Endothelial cell of hepatic sinusoid (primary cell): ENCODE measurements at regions not wholly inside any gene's neighbourhood (a gene's known extent, or its start where the extent isn't known, plus 50 kb on each side); places are given as distances from the start of the nearest gene placed in this dataset.
"Not testable (repeated sequence)": the region's sequence is repeated elsewhere in the genome, so short reads cannot be mapped to it uniquely, and the experiment has no call there.

Experiments
- in situ Hi-C: cut with HindIII; loops from 2 replicates; pipeline ENCODE4 v1.10.0; 2017; ENCODE audit warnings: low sequenced_read_pairs

DNA sequence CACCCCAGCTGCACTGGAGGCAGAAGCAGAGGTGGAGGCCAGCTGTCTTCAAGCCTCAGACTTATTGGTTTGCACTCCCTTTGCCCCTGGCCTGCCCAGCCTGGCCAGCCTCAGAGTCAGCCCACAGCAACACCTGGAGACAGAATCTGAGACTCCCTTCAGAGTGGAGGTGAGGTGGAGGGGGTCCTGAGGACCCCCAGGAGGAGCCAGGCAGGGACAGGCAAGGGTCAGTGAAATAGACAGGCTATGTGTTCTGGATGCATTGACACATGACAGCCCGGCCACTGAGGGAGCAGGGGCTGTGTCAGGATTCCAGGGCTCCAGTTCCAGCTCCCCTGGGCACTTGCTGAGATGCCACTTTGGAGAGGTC lies 309.7 kb downstream of the MYCN start:
- in situ Hi-C loops, result no loop called here

DNA sequence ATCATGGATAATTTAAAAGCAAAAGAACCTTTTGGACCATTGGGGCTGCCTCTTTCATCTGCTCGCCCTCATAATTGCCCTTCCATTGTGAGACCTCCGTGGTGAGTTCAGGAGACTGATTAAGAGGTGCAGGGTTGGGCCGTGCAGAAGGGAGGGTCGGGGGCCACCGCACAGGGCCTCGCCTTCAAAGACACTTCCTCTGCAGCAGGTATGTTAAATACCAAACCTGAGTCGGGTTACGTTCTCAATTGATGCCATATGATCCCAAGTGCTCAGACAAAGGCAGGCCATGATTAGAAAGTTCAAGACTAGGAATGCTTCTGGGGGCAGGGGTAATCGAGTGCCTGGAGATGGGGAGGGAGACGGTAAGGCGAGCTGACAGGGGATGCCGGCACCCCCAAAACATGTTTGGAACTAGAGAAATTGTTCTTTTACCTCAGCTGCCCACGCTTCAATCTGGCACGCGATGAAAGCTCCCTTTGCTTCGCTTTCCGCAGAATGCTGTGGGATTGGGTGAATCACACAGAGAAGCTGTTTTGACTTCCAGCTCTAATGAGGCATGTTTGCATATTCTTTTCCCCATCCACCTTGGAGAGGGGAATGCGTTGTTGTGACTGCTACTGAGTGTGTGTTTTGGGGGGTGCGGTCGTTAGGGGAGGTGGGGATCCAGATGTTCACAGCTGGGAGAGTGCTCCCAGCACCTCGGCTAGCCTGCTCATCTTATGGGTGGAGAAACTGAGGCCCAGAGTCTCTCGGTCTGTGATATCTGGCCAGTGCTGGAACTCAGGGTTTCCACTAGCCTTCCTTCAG lies 309.1 kb downstream of the MYCN start:
- in situ Hi-C loops, result no loop called here

DNA sequence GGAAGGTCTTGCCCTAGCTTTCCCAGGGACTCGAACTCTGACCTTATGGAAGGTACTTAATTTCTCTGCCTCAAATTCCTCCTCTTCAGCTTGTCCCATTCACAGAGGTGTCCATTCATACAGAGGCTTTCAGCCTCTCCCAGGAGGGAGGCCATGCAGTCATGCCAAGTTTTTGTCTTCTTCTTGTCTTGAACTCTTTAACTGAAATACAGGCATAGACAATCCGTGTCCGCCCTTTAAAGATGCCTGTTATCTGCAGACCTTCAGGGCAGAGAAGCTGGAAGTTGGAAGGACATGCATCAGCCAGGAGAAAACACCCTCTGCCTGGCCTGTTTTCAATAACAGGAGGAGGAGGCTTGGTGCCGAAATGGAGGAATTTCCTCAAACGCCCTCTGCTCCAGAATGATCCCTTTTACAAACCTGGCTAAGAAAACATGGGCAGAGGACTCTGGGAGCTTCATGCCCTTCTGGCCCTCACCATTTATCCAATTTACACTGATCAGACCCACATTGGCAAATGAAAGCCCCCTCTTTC lies 308.3 kb downstream of the MYCN start:
- in situ Hi-C loops, result no loop called here

DNA sequence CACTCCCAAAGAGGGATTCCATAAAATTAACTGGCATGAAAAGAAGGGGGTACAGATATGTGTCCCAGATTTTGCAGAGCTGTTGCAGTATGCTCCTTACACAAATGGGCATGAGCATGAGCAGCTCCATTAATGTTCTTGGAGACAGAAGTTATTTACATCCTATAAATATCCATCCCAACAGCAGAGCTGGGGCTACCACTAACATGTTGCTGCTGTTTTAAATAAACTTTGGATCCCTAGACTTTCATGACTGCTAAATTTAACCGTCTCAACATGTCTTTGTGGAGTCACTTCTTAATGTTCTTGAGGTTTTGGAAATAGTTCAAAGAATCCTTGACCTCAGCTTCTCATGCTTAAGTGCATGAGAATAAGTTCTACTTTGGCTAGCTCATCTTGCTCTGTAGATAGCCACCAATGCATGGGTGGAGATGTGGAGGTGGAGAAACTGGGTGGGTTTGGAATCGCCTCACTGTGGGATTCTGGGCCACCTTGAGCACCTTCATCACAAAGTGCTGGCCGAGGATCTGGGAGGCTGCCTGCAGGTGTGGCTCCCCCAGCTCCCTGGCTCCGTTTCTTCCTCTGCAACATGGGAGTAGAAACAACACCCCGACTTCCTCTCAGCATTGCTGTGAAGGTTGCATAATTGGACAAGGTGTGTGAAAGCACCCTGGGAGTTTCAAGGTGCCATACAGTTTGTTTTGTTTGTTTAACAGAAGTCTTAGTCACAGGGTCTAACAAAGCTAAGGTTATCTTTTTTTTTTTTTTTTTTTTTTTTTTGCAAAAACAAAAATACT lies 307.2 kb downstream of the MYCN start:
- in situ Hi-C loops, result no loop called here

DNA sequence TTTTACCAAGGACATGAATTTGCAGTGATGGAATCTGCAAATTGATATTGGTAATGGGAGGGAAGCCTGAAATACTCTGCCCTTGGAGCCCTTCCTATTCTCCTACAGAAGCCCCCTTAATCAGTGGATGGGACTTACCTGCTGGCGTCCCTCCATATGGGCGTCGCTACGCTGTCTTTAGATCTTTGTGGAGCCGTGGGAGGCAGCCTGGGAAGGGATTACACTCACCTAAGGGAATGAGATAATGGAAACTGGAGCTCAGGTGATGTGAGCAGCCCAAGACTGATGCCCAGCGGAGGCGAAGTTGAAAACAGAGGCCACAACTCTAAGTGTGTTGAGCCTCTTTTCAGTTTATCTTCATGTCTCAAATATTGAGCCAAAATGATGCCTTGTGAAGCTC lies 306.6 kb downstream of the MYCN start:
- in situ Hi-C loops, result no loop called here

DNA sequence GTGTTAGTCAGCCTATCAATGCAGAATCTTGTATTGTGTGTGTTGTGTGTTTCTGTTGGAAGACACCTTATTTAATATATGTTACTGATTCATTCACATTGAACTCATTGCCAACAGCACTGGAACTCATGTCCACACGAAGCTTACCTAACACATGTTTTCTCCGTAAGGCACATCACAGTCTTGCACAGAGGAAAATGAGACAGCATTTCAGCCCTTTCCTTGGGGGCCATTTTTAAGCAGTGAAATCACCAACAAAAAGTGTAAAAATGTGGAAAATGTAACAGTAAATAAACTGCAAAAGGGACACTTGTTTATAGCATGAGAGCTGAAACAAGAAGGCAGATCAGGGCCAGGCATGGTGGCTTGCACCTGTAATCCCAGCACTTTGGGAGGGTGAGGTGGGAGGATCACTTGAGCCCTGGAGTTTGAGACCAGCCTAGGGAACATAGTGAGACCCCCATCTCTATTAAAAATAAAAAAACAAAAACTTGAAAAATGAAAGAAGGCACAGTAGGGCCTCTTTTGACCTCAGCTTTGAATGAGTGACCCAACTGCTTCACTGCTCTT lies 306.0 kb downstream of the MYCN start:
- in situ Hi-C loops, result no loop called here

DNA sequence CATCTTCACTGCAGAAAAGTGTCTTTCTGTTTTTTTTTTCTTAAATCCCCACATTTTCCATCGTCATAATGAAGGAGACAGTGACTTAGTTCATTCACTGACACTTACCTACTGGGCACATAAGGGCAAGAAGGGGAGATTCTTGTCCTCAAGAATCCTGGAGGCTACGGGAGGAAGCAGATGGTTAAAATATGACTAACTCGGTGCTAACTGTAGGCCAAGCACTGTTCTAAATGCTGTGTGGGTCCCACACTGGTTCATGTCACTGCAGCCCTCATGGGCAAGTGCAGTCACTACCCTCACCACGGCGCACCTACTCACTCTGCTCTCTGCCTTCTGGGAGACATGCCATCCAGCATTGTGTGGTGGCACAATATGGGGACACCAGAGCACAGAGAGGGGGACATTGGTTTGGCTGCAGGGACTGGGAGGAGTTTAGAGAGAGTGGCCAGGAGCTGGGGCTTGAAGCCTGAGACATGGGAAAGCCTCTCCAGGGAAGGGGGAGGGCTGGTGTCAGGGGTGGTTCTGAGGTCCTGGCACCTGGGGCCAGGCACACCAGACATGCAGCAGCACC lies 305.2 kb downstream of the MYCN start:
- in situ Hi-C loops, result no loop called here

DNA sequence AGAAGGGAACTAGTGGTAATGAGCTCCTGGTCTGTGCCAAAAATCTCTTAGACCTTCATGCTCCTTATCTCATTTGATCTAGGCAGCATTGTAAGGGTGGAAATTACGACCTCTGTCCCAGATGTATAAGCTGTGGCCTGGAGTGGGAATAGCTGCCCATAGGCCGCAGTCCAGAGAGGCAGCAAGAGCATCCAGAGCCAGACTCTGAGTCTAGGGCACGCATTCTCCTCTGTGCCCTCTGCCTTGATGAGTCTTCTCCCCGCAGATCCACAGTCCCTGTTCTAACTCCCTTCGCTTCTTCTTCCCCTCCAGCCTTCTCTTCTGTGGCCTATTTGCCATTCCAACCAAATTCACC lies 304.6 kb downstream of the MYCN start:
- in situ Hi-C loops, result no loop called here

DNA sequence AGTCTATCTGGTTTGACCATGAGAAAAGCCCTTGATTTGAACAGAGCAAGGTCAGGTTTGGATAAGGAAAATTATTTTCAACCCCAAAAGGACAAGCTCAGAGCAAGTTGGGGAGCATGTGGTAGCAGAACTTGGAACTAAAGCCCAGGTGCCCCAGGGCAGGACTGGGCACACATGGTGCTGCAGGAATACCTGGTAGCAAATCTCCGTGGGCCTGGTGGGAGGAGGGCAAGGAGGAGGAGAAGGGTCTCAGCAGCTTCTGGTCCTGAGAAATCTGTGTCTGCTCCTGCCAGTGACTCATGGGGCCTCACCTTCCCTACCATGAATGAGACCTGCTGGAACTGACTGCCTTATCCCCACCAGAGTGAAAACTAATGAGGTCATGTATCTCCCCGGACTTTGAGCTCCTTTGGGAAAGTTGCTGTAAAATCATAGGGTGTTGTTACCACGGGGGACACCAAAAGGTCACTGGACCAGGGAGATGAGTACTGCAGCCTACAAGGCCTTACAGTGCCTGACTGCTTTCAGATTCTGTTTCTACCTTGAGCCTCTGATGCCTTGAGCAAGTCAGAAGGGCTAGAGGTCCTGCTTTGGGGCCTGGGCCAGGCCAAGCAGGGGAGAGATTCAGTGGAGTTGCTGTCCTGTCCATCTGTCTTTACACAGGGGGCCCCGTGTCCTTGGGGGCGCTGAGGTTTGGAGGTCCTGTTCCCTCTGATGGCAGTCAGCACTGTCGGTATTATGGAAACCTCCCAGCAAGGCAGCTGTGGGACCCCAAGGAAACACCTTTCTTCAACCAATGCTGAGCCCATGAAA lies 304.0 kb downstream of the MYCN start:
- in situ Hi-C loops, result no loop called here

DNA sequence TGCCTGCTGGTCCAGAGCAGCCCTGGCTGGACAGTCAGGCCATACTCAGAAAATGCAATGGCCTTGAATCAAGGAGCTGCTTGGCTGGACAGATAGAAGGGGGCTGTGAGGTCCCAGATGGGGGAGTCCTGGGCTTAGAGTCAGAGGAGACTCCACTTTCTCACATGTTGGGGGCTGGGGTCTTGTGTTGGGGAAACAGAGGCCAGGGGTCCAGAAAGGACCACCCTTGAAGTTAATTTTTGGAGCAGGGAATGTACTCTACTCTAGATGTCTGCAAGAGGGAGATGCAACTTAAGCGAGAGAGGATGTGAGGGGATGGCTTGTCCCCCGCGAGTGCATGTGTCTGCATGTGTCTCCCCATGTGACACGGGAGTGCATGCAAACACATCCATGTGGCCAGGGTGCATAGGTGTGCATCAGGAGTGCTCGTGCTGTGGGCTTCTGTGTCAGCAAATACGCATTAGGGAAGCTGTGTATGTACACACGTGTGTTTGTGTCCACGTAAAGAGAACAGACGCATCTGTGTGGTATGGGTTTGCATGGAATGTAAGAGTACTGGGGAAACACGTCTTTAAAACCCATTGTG lies 303.2 kb downstream of the MYCN start:
- in situ Hi-C loops, result no loop called here

DNA sequence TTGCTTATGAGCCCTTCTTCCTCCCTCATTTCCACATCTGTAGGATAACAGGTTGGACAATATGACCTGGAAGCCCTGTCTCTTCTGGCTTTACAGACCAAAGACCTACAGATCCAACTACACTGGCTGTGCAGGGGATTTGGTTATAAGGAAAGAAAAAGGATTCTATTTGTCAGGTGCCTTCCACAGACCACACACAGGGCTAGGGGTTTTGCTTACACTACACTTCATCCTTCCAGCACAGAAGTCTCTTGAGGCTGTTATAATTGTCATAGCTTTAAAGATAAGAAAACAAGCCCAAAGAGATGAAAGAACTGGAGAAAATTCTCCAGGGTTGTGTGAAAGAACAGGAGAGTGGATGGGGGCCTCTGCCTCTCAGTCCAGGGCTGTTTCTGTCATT lies 302.6 kb downstream of the MYCN start:
- in situ Hi-C loops, result no loop called here

DNA sequence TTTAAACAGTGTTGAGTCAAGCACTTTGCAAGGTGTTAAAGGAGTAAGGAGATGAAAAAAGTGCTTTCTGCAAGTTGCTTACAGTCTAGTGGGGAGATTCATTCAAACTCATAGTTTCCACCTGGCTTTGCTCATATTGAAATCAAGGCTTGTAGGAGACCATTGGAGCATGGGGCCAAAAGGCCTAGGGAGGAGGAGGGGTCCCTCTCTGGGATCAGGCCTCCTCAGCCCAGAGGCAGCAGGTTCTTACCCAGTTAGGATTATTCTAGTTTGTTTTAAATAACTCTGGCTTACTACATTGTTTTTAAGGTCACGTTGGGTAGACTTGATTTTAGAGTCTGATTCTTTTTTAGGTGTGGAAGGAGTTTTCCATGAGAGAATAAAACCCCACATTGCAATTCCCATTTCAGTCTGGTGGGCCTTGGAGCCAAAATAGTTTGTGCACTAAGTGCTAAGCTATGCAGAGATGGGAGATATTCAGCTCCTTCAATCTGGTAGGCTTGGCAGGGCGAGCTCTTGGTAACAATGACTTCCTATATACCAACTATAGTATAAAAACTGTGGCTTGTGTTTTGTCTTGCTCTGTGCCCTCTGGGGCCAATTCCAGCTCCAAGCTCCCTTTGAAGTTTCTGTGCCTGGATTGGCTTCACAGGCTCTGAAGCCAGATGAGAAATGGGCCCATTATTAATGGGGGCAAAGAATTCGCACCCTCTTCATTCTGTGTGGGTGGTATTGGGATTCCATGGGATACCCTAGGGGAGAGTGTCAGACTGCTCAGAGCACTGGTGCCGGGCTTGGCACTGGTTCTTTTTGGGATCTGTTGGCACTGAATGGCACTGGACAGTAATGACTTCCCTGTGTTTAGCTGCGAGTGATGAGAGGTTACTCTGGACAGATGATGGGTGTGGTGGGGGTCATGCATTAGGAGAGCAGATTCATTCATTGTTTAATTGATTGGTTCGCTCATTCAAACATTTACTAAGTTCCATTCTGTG lies 301.1 kb downstream of the MYCN start:
- in situ Hi-C loops, result no loop called here

DNA sequence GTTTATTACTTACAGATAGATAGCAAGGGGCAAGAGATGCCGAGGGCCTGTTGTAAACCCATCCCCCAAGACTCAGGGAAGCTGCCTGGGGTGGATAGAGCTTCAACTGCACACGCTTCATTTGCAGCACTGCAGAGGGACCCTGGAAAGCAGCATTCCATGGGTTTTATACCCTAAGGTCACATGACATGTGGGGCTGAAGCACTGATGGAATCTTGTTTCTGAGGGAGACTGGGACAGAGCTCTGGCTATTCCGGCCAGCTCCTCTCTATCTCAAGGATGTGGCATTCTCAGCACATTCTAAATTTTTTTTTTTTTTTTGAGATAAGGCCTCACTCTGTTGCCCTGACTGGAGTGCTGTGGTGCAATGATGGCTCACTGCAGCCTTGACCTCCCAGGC lies 300.1 kb downstream of the MYCN start:
- in situ Hi-C loops, result no loop called here

DNA sequence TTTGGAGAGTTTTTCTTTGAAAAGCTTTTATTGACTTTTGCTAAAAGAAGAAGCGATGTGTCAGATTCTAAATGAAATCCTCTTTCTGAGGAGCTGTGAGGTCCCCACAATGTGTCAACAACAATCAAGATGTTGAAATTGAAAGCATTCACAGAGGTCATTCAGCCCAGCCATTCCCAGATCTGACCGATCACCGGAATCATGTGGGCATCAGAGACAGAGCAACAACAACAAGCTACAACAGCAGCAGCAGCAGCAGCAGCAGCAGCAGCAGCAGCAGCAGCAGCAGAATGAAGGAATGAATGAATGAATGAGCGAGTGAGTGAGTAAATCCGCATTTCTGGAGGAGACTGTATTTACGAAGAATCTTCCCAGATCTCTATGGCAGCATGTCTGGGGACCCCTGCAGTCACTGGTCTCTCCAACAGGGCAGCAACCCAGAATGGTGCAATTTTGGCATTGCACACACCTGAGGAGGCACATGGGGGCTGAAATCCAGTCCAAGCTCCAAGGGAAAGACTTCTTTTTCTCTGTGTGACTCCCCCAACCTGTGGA lies 299.0 kb downstream of the MYCN start:
- in situ Hi-C loops, result no loop called here

DNA sequence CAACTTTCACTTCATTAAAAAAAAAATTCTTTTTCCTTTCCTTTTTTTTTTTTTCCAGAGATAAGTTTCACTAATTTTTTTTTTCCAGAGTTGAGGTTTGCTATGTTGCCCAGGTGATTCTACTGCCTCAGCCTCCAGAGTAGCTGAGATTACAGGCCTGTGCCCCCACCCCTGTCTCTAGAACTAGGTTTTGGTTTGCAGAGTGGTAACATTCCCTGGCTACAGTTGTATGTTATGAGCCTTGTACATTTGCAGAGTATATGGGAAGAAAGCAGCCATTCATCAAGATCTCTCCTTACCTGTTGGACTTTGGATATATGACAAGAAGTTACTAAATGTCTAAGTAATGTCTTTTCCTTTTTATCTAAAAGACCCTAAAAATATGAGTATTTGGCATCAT lies 298.4 kb downstream of the MYCN start:
- in situ Hi-C loops, result no loop called here

DNA sequence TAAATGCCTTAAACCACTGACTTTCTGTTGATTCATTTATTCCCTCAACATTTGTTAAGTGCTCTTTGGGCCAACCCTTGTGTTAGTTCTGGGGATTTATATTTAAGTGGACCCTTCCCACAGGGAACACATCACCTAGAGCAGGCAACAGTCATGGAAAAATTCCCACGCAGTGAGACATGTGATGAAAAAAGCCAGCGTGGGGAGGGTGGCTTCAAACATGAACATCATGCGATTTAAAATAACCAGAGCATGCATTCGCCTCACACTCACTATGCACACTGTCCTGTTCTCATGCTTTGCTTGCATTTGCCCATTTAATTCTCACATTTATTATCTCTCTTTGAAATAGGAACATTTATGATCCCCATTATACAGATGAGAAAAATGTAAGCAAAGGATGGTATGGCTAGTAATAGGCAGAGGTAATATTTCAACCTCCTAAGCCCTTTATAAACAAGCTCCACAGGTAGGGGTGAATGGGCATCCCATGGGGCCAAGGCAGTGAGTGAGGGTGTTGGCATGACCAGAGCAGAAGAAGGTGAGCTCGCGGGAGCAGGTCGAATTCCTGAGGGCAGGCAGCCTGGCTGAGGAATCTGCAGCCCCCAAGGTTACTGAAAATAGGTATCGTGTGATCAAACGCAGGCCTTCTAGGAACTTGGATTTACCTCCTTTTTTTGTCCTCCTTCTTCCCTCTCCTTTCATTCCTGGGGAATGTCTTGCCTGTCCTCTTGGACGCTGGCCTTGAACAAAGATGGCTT lies 297.8 kb downstream of the MYCN start:
- in situ Hi-C loops, result no loop called here

DNA sequence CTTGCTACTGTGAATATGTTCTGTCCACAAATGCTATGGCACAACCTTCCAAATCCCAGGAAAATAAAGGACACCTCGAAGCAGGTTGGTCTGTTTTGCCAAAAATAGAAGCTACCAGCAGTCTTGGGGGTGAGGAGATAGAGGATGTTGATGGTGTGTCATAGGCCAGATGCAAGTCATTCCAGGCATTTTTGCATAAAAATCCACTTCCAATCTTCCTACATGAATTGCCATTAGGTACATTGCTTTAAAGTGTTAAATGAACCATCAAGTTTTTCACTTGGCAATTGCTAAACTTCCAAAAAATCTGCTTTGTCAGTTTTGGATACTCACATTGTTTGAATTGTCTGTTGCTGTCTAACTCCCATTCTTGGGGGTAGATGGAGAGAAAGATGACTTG lies 295.4 kb downstream of the MYCN start:
- in situ Hi-C loops, result no loop called here

DNA sequence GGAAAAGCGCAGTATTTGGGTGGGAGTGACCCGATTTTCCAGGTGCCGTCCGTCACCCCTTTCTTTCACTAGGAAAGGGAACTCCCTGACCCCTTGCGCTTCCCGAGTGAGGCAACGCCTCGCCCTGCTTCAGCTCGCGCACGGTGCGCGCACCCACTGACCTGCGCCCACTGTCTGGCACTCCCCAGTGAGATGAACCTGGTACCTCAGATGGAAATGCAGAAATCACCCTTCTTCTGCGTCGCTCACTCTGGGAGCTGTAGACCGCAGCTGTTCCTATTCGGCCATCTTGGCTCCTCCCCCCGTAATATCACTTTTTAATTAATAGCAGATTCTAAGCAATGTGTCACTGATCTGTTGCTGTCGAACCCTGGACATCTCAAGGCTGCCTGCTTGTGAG lies 294.9 kb downstream of the MYCN start:
- in situ Hi-C loops, result not testable (repeated sequence)
